K562 (cell line): ENCODE measurements at regions not wholly inside any gene's neighbourhood (a gene's known extent, or its start where the extent isn't known, plus 50 kb on each side); places are given as distances from the start of the nearest gene placed in this dataset.

Experiments
- ATAC-seq: fragments of 200-7000 bp; cut with Tn5 transposase; 3 replicates; pipeline ENCODE4 v1.9.1; 2020; ENCODE audit warnings: moderate library complexity
- BruUV-seq: library from RNA; stranded (reverse); fragments of 400-500 nt; replicated peaks from 2 replicates; lab custom pipeline; 2021; lab: Mats Ljungman, UMichigan
- CTCF ChIA-PET: fragments of 300-600 bp; formaldehyde crosslinking; extraction: SDS; loops from one replicate; lab custom pipeline; 2021; ENCODE audit warnings: low intra/inter-chr PET ratio; lab: Yijun Ruan, JAX
- POLR2A ChIA-PET: fragments of 300-600, 350-650 bp; sonication (Branson Sonifier 250); formaldehyde crosslinking; extraction: SDS; loops from one replicate; lab custom pipeline; 2021; ENCODE audit warnings: antibody characterized with exemption, inconsistent platforms; lab: Yijun Ruan, JAX
- DNase-seq, 4 experiments: peaks; one replicate each; pipeline versions ENCODE4 v3.0.0 to v3.0.0-alpha.2; 2011 to 2018; ENCODE audit warnings: low spot score in 3 of 4, mixed read lengths in 3 of 4; ENCODE audit errors: extremely low read depth in 1 of 4
- FAIRE-seq: peaks from 2 replicates; lab custom pipeline; 2011; peaks lifted over from hg19 to GRCh38; lab: Jason Lieb, UNC
- H2AFZ ChIP-seq: 2 replicates; pipeline ENCODE4 v1.6.0; 2011; ENCODE audit warnings: low read depth, low read length, control low read depth, inconsistent platforms
- H3K27ac ChIP-seq: fragments of 200-600 bp; 3 replicates; pipeline ENCODE4 v1.8.0; 2011; ENCODE audit warnings: low read depth, mild to moderate bottlenecking, control low read depth, inconsistent platforms, low read length, moderate library complexity, mixed read lengths; ENCODE audit errors: extremely low read depth
- H3K27me3 ChIP-seq, 2 experiments: fragments of 300-600 bp in 1 of 2; 2 replicates in 1 of 2; 3 replicates in 1 of 2; pipeline versions ENCODE4 v1.6.0 to v1.8.0; 2011; ENCODE audit warnings: inconsistent platforms in 2 of 2, low read length in 2 of 2, mild to moderate bottlenecking in 1 of 2, mixed read lengths in 1 of 2, moderate library complexity in 1 of 2; ENCODE audit not compliant: control insufficient read depth in 2 of 2, insufficient read depth in 2 of 2
- H3K36me3 ChIP-seq: fragments of 300-600 bp; 3 replicates; pipeline ENCODE4 v1.8.0; 2011; ENCODE audit warnings: mild to moderate bottlenecking, low read length, inconsistent platforms; ENCODE audit not compliant: control insufficient read depth, insufficient read depth
- H3K4me1 ChIP-seq, 2 experiments: fragments of 200-600 bp in 1 of 2; replicated peaks in 1 of 2; 2 replicates in 1 of 2; 3 replicates in 1 of 2; pipeline versions ENCODE4 v1.5.1 to v1.8.0; 2011; ENCODE audit warnings: inconsistent platforms in 2 of 2, low read length in 2 of 2, mild to moderate bottlenecking in 1 of 2, mixed read lengths in 1 of 2, moderate library complexity in 1 of 2; ENCODE audit not compliant: control insufficient read depth in 2 of 2, insufficient read depth in 2 of 2
- H3K4me2 ChIP-seq: 2 replicates; pipeline ENCODE4 v1.6.1; 2011; ENCODE audit warnings: low read length, control low read depth, inconsistent platforms, mixed read lengths; ENCODE audit not compliant: insufficient read depth
- H3K4me3 ChIP-seq: fragments of 200-600 bp; sonication (generic), shearing (Covaris generic); 2 replicates; pipeline ENCODE4 v1.5.1; 2016; ENCODE audit warnings: control low read depth, inconsistent platforms
- H3K79me2 ChIP-seq: fragments of 200-600 bp; 3 replicates; pipeline ENCODE4 v1.8.0; 2011; ENCODE audit warnings: low read length, inconsistent platforms; ENCODE audit not compliant: control insufficient read depth, insufficient read depth
- H3K9ac ChIP-seq, 2 experiments: 2 replicates each; pipeline versions ENCODE4 v1.6.0 to v1.6.1; 2011; ENCODE audit warnings: low read depth in 2 of 2, low read length in 2 of 2, control low read depth in 1 of 2, inconsistent platforms in 1 of 2, mild to moderate bottlenecking in 1 of 2, mixed read lengths in 1 of 2; ENCODE audit not compliant: insufficient read depth in 1 of 2
- H3K9me1 ChIP-seq: one replicate; pipeline ENCODE4 v1.6.0; 2011; ENCODE audit warnings: inconsistent platforms, mild to moderate bottlenecking, low read length, moderate library complexity; ENCODE audit not compliant: control insufficient read depth, insufficient read depth
- H3K9me3 ChIP-seq: replicated peaks from 2 replicates; pipeline ENCODE4 v1.5.1; 2011; ENCODE audit warnings: low read depth, low read length, inconsistent platforms; ENCODE audit not compliant: control insufficient read depth, insufficient read depth
- H4K20me1 ChIP-seq: replicated peaks from 2 replicates; pipeline ENCODE4 v1.6.1; 2011; ENCODE audit warnings: low read length, inconsistent platforms, mixed read lengths; ENCODE audit not compliant: control insufficient read depth, insufficient read depth
- ESRRA ChIP-seq: fragments of 450-650 bp; IDR thresholded peaks from 2 replicates; pipeline ENCODE4 v1.6.1; 2014; ENCODE audit warnings: low read depth, mild to moderate bottlenecking, moderate library complexity, borderline replicate concordance
- GATAD2B ChIP-seq: fragments of 450-650 bp; IDR thresholded peaks from 2 replicates; pipeline ENCODE4 v1.6.1; 2017; ENCODE audit warnings: mild to moderate bottlenecking, borderline replicate concordance
- HES1 ChIP-seq: fragments of 450-650 bp; IDR thresholded peaks from 2 replicates; pipeline ENCODE4 v1.6.1; 2016; ENCODE audit warnings: low read depth, mild to moderate bottlenecking, moderate library complexity
- NBN ChIP-seq: fragments of 450-650 bp; IDR thresholded peaks from 2 replicates; pipeline ENCODE4 v1.6.1; 2016; ENCODE audit warnings: low read depth, mild to moderate bottlenecking
- NFYB ChIP-seq: IDR thresholded peaks from 2 replicates; pipeline ENCODE4 v1.6.1; 2011; ENCODE audit warnings: mild to moderate bottlenecking, moderate library complexity; ENCODE audit not compliant: insufficient read length; ENCODE audit errors: extremely low read depth
- NR2F6 ChIP-seq: fragments of 450-650 bp; formaldehyde crosslinking; IDR thresholded peaks from 2 replicates; pipeline ENCODE4 v1.4.0; 2020; ENCODE audit warnings: mild to moderate bottlenecking
- RBM25 ChIP-seq: fragments of 200-400 bp; formaldehyde crosslinking; IDR thresholded peaks from 2 replicates; pipeline ENCODE4 v1.6.1; 2018; ENCODE audit warnings: low read length, low read depth, moderate library complexity; ENCODE audit not compliant: severe bottlenecking
- RBM39 ChIP-seq: fragments of 200-400 bp; formaldehyde crosslinking; optimal IDR thresholded peaks from 2 replicates; pipeline ENCODE3; 2018; ENCODE audit warnings: low read depth, low read length
- SMARCA5 ChIP-seq: fragments of 450-650 bp; IDR thresholded peaks from 2 replicates; pipeline ENCODE4 v1.6.1; 2016
- SMARCE1 ChIP-seq: fragments of 450-650 bp; IDR thresholded peaks from 2 replicates; pipeline ENCODE4 v1.7.1; 2016; ENCODE audit warnings: mild to moderate bottlenecking
- STAT5A ChIP-seq: IDR thresholded peaks from 2 replicates; pipeline ENCODE4 v1.6.1; 2012; ENCODE audit warnings: low read length, inconsistent platforms, borderline replicate concordance
- TAF9B ChIP-seq: fragments of 450-650 bp; IDR thresholded peaks from 2 replicates; pipeline ENCODE4 v1.6.1; 2018; ENCODE audit warnings: mild to moderate bottlenecking; ENCODE audit not compliant: partially characterized antibody
- TRIM28 ChIP-seq: fragments of 450-650 bp; IDR thresholded peaks from 2 replicates; pipeline ENCODE4 v1.6.1; 2017
- ZC3H8 ChIP-seq: fragments of 450-650 bp; IDR thresholded peaks from 2 replicates; pipeline ENCODE4 v1.6.1; 2017
- ZKSCAN3 ChIP-seq: fragments of 250-450 bp; sonication (Bioruptor Pico); IDR thresholded peaks from 2 replicates; pipeline ENCODE4 v1.4.0; 2020
- ZNF324 ChIP-seq: fragments of 250-450 bp; sonication (Bioruptor Pico); IDR thresholded peaks from 2 replicates; pipeline ENCODE4 v1.4.0; 2020; ENCODE audit warnings: mild to moderate bottlenecking
- ZNF583 ChIP-seq: fragments of 250-450 bp; sonication (Bioruptor Pico); IDR thresholded peaks from 2 replicates; pipeline ENCODE4 v1.4.0; 2020
- WGBS: fragments of 100-300 bp; shearing (Covaris generic); methylation state at CpG from one replicate; pipeline ENCODE4 v1.1.6; 2016; ENCODE audit warnings: low coverage, mixed read lengths; ENCODE audit not compliant: insufficient coverage; ENCODE audit errors: missing lambda C conversion rate; 5-methylcytosine and 5-hydroxymethylcytosine counted together
- in situ Hi-C: fragments of 300-500 bp; cut with MboI; formaldehyde crosslinking; loops from 4 replicates; pipeline ENCODE4 v1.15.0; 2018; ENCODE audit warnings: inconsistent platforms, mixed read lengths
- intact Hi-C: fragments of 100-400 bp; cut with micrococcal nuclease; formaldehyde crosslinking; loops from 2 replicates; pipeline ENCODE4 v1.14.2; 2022

GRCh38 chr10:63878428-63878827 is 357.2 kb downstream of the REEP3 start:
- FAIRE-seq = no peak
- 7% methylated on average over 2 of the region's 2 CpGs for WGBS

GRCh38 chr10:63883861-63884260 is 362.7 kb downstream of the REEP3 start:
- DNase-seq = no peak
- H3K27ac ChIP-seq = no peak overlapping the region
- no peaks in the 10 kb centered on the region for H4K20me1 ChIP-seq
- H3K4me2 ChIP-seq = no peak overlapping the region
- no peaks in the 10 kb centered on the region for H3K27me3 ChIP-seq
- intact Hi-C loops = no loop called here
- no peak for FAIRE-seq
- TF ChIP-seq NBN (no peak), ZNF583 (no peak), ZC3H8 (no peak), ESRRA (no peak), GATAD2B (no peak), STAT5A (no peak), NR2F6 (CRISPR knock-in tag) (no peak), RBM39 (no peak), SMARCA5 (no peak), SMARCE1 (no peak), ZKSCAN3 (CRISPR knock-in tag) (no peak)
- H3K79me2 ChIP-seq = no peaks in the 10 kb centered on the region
- CTCF ChIA-PET = no interaction called here
- no peak overlapping the region for H2AFZ ChIP-seq
- in situ Hi-C loops = no loop called here
- H3K4me1 ChIP-seq = peaks cover 0 to 3% of the 10 kb centered on the region in 2 experiments; a peak in 2 of 5 replicates
- POLR2A ChIA-PET = no interaction called here
- H3K36me3 ChIP-seq = no peaks in the 10 kb centered on the region
- 0% methylated on average over 1 of the region's 1 CpG for whole genome bisulfite sequencing
- no peaks in the 10 kb centered on the region for H3K9me3 ChIP-seq
- no TSS peak for BruUV-seq
- ATAC-seq = no peak
- no peak overlapping the region for H3K9ac ChIP-seq
- H3K9me1 ChIP-seq = no peaks in the 10 kb centered on the region
- H3K4me3 ChIP-seq = no peak overlapping the region

More at GRCh38 chr10:63878428-63878827, 357.2 kb downstream of the REEP3 start:
- H3K4me2 ChIP-seq = no peak overlapping the region
- DNase-seq = no peak
- no TSS peak for BruUV-seq
- in situ Hi-C loops (no loop called here), intact Hi-C loops (no loop called here)
- H3K27me3 ChIP-seq = no peaks in the 10 kb centered on the region
- CTCF ChIA-PET = no interaction called here
- H3K9me3 ChIP-seq = no peaks in the 10 kb centered on the region
- H3K4me3 ChIP-seq = no peak overlapping the region
- H3K9ac ChIP-seq = no peak overlapping the region
- POLR2A ChIA-PET = interaction anchor here (0.7 kb wide), 1 partner anchor 12 kb away, joined by 3 read pairs; no protein-coding TSS in a partner anchor
- H3K27ac ChIP-seq = no peak overlapping the region
- no peaks in the 10 kb centered on the region for H4K20me1 ChIP-seq
- no peaks in the 10 kb centered on the region for H3K9me1 ChIP-seq
- H3K4me1 ChIP-seq = no peaks in the 10 kb centered on the region
- H2AFZ ChIP-seq = no peak overlapping the region
- no peaks in the 10 kb centered on the region for H3K79me2 ChIP-seq
- ATAC-seq = no peak
- TF ChIP-seq TAF9B (no peak), RBM25 (peak; percentile 63), NFYB (no peak), HES1 (no peak), TRIM28 (0 out of 2 replicates have a peak, but pooled peaks have one; percentile 47), ZNF324 (peak; percentile 74; the same call in 1 of the 2 replicates)
- no peaks in the 10 kb centered on the region for H3K36me3 ChIP-seq
